GM12891 (cell line): ENCODE measurements at regions not wholly inside any gene's neighbourhood (a gene's known extent, or its start where the extent isn't known, plus 50 kb on each side); places are given as distances from the start of the nearest gene placed in this dataset.

ENCODE experiments used
- DNase-seq: peaks from one replicate; pipeline ENCODE4 v3.0.0; 2011; ENCODE audit warnings: low spot score; ENCODE audit not compliant: insufficient read length
- FAIRE-seq: peaks from 2 replicates; lab custom pipeline; 2011; peaks lifted over from hg19 to GRCh38; lab: Jason Lieb, UNC
- PAX5 ChIP-seq: IDR thresholded peaks from 2 replicates; pipeline ENCODE4 v1.6.1; 2011; ENCODE audit warnings: low read length, moderate library complexity, mild to moderate bottlenecking; ENCODE audit not compliant: insufficient read depth, severe bottlenecking
- POLR2A ChIP-seq: IDR thresholded peaks from 2 replicates; pipeline ENCODE4 v1.6.1; 2011; ENCODE audit warnings: low read depth, low read length, control low read depth
- POLR2AphosphoS5 ChIP-seq: IDR thresholded peaks from 2 replicates; pipeline ENCODE4 v1.6.1; 2011; ENCODE audit warnings: low read depth, low read length, control low read depth
- POU2F2 ChIP-seq: IDR thresholded peaks from 2 replicates; pipeline ENCODE4 v1.6.1; 2011; ENCODE audit warnings: low read depth, mild to moderate bottlenecking, control low read depth, low read length, moderate library complexity
- SPI1 ChIP-seq: IDR thresholded peaks from 2 replicates; pipeline ENCODE4 v1.6.1; 2011; ENCODE audit warnings: low read depth, low read length, control low read depth
- TAF1 ChIP-seq: IDR thresholded peaks from 2 replicates; pipeline ENCODE4 v1.6.1; 2011; ENCODE audit warnings: low read depth, low read length, control low read depth

- no peak for TF ChIP-seq SPI1
- TF ChIP-seq PAX5, result no peak
- TF ChIP-seq TAF1, result no peak
- TF ChIP-seq POLR2AphosphoS5, result no peak
- TF ChIP-seq POU2F2, result no peak
- no peak for TF ChIP-seq POLR2A
- DNase-seq (no peak), FAIRE-seq (no peak)
Measured at GRCh38 chr21:26365849-26366248, 195.3 kb upstream of the APP start.

GRCh38 chr21:26351661-26352060 lies 181.1 kb upstream of the APP start:
- no peak for DNase-seq
- TF ChIP-seq SPI1 (no peak), POLR2A (no peak), POU2F2 (no peak), POLR2AphosphoS5 (no peak), TAF1 (no peak), PAX5 (no peak)
- no peak for FAIRE-seq

GRCh38 chr21:26332867-26333266 lies 162.3 kb upstream of the APP start:
- TF ChIP-seq POLR2A, result no peak
- TF ChIP-seq TAF1, result no peak
- no peak for TF ChIP-seq SPI1
- TF ChIP-seq PAX5, result no peak
- TF ChIP-seq POLR2AphosphoS5, result no peak
- no peak for TF ChIP-seq POU2F2
- FAIRE-seq (no peak), DNase-seq (no peak)

- FAIRE-seq (no peak), DNase-seq (no peak)
- TF ChIP-seq SPI1, result no peak
- TF ChIP-seq PAX5, result no peak
- TF ChIP-seq POLR2AphosphoS5, result no peak
- TF ChIP-seq POU2F2, result no peak
- TF ChIP-seq TAF1, result no peak
- no peak for TF ChIP-seq POLR2A
Measured at GRCh38 chr21:26331205-26331980, 160.8 kb upstream of the APP start.

GRCh38 chr21:26320596-26320995 lies 150.0 kb upstream of the APP start:
- TF ChIP-seq POLR2AphosphoS5, result no peak
- no peak for TF ChIP-seq POU2F2
- no peak for TF ChIP-seq TAF1
- TF ChIP-seq PAX5, result no peak
- no peak for TF ChIP-seq POLR2A
- TF ChIP-seq SPI1, result no peak
- FAIRE-seq, result no peak

GRCh38 chr21:26307640-26308039 lies 137.1 kb upstream of the APP start:
- no peak for TF ChIP-seq SPI1
- TF ChIP-seq POU2F2, result no peak
- TF ChIP-seq POLR2A, result no peak
- TF ChIP-seq TAF1, result no peak
- TF ChIP-seq POLR2AphosphoS5, result no peak
- no peak for TF ChIP-seq PAX5
- DNase-seq (no peak), FAIRE-seq (no peak)

More at GRCh38 chr21:26320596-26320995, 150.0 kb upstream of the APP start:
- DNase-seq, result no peak

GRCh38 chr21:26297851-26298250 lies 127.3 kb upstream of the APP start:
- DNase-seq (no peak), FAIRE-seq (no peak)
- TF ChIP-seq PAX5, result no peak
- TF ChIP-seq POLR2AphosphoS5, result no peak
- TF ChIP-seq SPI1, result no peak
- TF ChIP-seq TAF1, result no peak
- no peak for TF ChIP-seq POLR2A
- no peak for TF ChIP-seq POU2F2

GRCh38 chr21:26293141-26293946 lies 122.8 kb upstream of the APP start:
- no peak for TF ChIP-seq POLR2A
- no peak for TF ChIP-seq SPI1
- no peak for TF ChIP-seq POU2F2
- TF ChIP-seq TAF1, result no peak
- TF ChIP-seq POLR2AphosphoS5, result no peak
- no peak for TF ChIP-seq PAX5
- FAIRE-seq, result no peak
- no peak for DNase-seq

GRCh38 chr21:26288026-26288425 lies 117.5 kb upstream of the APP start:
- FAIRE-seq, result no peak
- TF ChIP-seq SPI1 (no peak), TAF1 (no peak), POLR2A (no peak), POU2F2 (no peak), POLR2AphosphoS5 (no peak), PAX5 (no peak)
- no peak for DNase-seq

- FAIRE-seq, result no peak
- TF ChIP-seq SPI1, result no peak
- TF ChIP-seq POLR2AphosphoS5, result no peak
- DNase-seq, result no peak
Measured at GRCh38 chr21:26284531-26284930, 114.0 kb upstream of the APP start.
